ENCODE measurements at regions not wholly inside any gene's neighbourhood (a gene's known extent, or its start where the extent isn't known, plus 50 kb on each side); places are given as distances from the start of the nearest gene placed in this dataset.

DNA sequence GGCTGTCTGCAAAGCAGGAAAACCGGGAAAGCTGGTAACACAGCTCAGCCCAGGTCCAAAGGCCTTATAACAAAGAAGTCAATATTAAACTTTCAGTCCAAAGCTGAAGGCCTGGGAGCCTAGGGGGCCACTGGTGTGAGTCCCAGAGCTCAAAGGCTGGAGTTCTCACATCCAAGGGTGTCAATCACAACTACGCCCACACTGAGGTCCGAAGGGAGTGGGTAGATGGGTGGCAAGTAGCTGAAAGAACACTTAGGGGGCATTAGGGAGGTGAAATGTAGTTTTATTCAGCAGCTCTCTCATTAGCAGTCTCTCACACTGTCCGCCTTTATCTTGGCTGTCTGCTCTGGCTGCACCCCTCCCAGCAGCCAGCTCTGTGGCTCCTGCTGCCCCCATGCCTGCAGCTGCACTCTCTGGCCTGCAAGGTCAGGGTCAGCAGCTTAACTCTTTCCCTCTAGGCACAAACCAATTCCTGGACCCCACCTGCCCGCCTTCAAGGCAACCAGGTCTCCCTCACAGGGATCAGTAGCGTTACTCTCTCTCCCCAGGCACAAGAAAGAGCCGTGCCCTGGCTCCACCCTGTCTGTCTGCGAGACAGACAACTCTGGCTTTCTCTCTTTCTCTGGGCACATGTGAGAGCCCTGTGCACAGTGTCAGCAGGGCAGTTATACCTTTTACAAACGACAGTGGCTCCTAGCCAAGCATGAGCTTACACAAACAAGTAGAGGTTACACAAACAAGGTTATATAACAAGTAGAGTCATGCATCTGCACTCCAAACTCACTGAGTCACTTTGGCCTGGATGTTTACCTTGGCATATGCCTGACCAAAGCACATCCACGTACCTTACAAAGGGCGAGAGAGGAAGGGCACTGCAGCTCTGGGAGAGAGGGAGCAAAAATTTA is 249.4 kb upstream of the PCDH20 start (continued):
- TF ChIP-seq SPEN (CRISPR knock-in tag; IDR thresholded peaks at IDR 0.05; ENCODE audit: low read depth) (peak; percentile 58; the same call in 1 of the 2 replicates), MXI1 (IDR thresholded peaks at IDR 0.05; ENCODE audit: borderline replicate concordance, low read depth, low read length) (peak; percentile 54; the same call in 1 of the 3 replicates), ELF3 (CRISPR knock-in tag; IDR thresholded peaks at IDR 0.05) (peak; percentile 82), ZNF788 (CRISPR knock-in tag; IDR thresholded peaks at IDR 0.05; ENCODE audit: borderline replicate concordance) (peak; percentile 79), ZNF644 (CRISPR knock-in tag; IDR thresholded peaks at IDR 0.05; ENCODE audit: low read depth) (peak; percentile 85), YEATS4 (CRISPR knock-in tag; IDR thresholded peaks at IDR 0.05; ENCODE audit: borderline replicate concordance) (peak; percentile 42), ETV5 (CRISPR knock-in tag; IDR thresholded peaks at IDR 0.05; ENCODE audit: borderline replicate concordance) (peak; percentile 66; the same call in 1 of the 2 replicates), ZBTB8A (CRISPR knock-in tag; IDR thresholded peaks at IDR 0.05; ENCODE audit: borderline replicate concordance, low read depth) (no peak), ADNP (CRISPR knock-in tag; IDR thresholded peaks at IDR 0.05) (0 out of 2 replicates have a peak, but pooled peaks have one; percentile 52), EEA1 (CRISPR knock-in tag; IDR thresholded peaks at IDR 0.05; ENCODE audit: borderline replicate concordance) (no peak), RBFOX2 (IDR thresholded peaks at IDR 0.05; ENCODE audit: low read depth, low read length) (no peak), PHF8 (CRISPR knock-in tag; IDR thresholded peaks at IDR 0.05) (no peak), EHMT2 (IDR thresholded peaks at IDR 0.05; ENCODE audit: borderline replicate concordance, low read depth, low read length) (peak; percentile 29; the same call in 1 of the 2 replicates), TEAD3 (CRISPR knock-in tag; optimal IDR thresholded peaks at IDR 0.05; ENCODE audit: borderline replicate concordance) (peak; percentile 72), ZSCAN12 (CRISPR knock-in tag; IDR thresholded peaks at IDR 0.05) (peak; percentile 44; the same call in 1 of the 2 replicates), BRD4 (CRISPR knock-in tag; IDR thresholded peaks at IDR 0.05) (0 out of 2 replicates have a peak, but pooled peaks have one; percentile 21), ZNF567 (CRISPR knock-in tag; IDR thresholded peaks at IDR 0.05; ENCODE audit: borderline replicate concordance) (peak; percentile 28; the same call in 1 of the 2 replicates), SOX6 (IDR thresholded peaks at IDR 0.05) (no peak), SOX6 (CRISPR knock-in tag; IDR thresholded peaks at IDR 0.05) (peak; percentile 89), ZNF773 (CRISPR knock-in tag; IDR thresholded peaks at IDR 0.05; ENCODE audit: borderline replicate concordance) (no peak), TP53 (CRISPR knock-in tag; conservative IDR thresholded peaks at IDR 0.05) (no peak), FOXK1 (CRISPR knock-in tag; IDR thresholded peaks at IDR 0.05; ENCODE audit: borderline replicate concordance, low read depth) (peak; percentile 94; the same call in 1 of the 2 replicates), ZC3H13 (CRISPR knock-in tag; IDR thresholded peaks at IDR 0.05) (peak; percentile 67; the same call in 1 of the 2 replicates), MEIS2 (CRISPR knock-in tag; IDR thresholded peaks at IDR 0.05) (peak; percentile 80)
- TF ChIP-seq, protein P1, sequence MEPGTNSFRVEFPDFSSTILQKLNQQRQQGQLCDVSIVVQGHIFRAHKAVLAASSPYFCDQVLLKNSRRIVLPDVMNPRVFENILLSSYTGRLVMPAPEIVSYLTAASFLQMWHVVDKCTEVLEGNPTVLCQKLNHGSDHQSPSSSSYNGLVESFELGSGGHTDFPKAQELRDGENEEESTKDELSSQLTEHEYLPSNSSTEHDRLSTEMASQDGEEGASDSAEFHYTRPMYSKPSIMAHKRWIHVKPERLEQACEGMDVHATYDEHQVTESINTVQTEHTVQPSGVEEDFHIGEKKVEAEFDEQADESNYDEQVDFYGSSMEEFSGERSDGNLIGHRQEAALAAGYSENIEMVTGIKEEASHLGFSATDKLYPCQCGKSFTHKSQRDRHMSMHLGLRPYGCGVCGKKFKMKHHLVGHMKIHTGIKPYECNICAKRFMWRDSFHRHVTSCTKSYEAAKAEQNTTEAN (CRISPR knock-in tag; conservative IDR thresholded peaks at IDR 0.05), result peak; percentile 86
- TF ChIP-seq, protein P2, sequence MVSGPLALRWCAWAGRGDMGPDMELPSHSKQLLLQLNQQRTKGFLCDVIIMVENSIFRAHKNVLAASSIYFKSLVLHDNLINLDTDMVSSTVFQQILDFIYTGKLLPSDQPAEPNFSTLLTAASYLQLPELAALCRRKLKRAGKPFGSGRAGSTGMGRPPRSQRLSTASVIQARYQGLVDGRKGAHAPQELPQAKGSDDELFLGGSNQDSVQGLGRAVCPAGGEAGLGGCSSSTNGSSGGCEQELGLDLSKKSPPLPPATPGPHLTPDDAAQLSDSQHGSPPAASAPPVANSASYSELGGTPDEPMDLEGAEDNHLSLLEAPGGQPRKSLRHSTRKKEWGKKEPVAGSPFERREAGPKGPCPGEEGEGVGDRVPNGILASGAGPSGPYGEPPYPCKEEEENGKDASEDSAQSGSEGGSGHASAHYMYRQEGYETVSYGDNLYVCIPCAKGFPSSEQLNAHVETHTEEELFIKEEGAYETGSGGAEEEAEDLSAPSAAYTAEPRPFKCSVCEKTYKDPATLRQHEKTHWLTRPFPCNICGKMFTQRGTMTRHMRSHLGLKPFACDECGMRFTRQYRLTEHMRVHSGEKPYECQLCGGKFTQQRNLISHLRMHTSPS (CRISPR knock-in tag; IDR thresholded peaks at IDR 0.05; ENCODE audit: low read depth), result peak; percentile 65; the same call in 1 of the 2 replicates
- TF ChIP-seq, protein P3, sequence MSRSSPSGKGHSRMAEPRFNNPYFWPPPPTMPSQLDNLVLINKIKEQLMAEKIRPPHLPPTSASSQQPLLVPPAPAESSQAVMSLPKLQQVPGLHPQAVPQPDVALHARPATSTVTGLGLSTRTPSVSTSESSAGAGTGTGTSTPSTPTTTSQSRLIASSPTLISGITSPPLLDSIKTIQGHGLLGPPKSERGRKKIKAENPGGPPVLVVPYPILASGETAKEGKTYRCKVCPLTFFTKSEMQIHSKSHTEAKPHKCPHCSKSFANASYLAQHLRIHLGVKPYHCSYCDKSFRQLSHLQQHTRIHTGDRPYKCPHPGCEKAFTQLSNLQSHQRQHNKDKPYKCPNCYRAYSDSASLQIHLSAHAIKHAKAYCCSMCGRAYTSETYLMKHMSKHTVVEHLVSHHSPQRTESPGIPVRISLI (CRISPR knock-in tag; IDR thresholded peaks at IDR 0.05; ENCODE audit: borderline replicate concordance), result no peak
